Renal cortex interstitium (tissue), 11 donors: ENCODE measurements at regions not wholly inside any gene's neighbourhood (a gene's known extent, or its start where the extent isn't known, plus 50 kb on each side); places are given as distances from the start of the nearest gene placed in this dataset.

Experiments
- DNase-seq, 11 donors: peaks; one replicate each; pipeline ENCODE4 v3.0.0-alpha.2; 2013; ENCODE audit warnings: low read depth in 9 of 11, low spot score in 4 of 11; ENCODE audit errors: extremely low read depth in 1 of 11

DNA sequence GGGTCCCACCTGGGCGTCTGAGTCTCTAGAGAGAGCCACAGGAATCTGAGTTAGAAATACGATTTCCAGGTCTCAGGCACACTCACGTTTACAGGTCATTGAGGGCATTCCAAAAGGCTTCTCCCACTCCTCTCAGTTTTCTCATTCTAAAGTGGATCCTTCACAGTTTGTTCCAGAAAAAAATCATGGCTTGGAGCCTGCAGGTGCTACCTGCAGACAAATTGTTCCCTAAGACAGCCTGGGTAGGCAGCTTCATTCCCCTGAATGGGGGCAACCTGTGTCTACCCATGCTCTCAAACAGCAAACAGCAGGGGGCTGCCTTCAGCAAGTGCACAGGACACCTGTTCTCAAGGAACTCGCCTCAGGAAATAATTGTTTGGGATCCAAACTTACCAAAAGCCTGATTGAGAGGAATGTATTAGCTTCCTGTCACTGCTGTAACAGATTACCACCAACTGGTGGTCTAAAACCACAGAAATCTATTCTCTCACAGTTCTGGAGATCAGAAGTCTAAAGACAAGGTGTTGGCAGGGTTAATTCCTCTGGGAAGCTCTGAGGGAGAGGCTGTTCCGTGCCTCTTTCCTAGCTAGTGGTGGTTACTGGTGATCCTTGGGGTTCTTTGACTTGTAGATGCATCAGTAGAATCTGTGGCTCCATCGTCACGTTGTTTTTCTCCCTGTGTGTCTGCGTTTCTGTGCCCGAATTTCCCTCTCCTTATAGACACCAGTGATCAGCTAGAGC is 117.2 kb downstream of the RAB11FIP2 start:
- DNase-seq: no peak

DNA sequence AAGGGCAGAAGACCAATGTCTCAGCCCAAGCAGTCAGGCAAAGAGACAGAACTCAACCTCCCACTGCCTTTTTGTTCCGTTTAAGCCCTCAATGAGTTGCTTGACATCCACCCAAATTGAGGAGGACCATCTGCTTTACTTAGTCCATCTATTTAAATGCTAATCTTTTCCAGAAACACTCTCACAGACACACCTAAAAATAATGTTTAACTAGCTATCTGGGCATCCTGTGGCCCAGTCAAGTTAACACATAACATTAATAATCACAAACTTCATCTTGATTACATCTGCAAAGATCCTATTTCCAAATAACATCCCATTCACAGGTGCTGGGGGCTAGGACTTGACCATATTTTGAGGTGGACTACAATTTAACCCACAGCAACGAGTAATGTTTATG is 115.7 kb downstream of the RAB11FIP2 start:
- no peak for DNase-seq

DNA sequence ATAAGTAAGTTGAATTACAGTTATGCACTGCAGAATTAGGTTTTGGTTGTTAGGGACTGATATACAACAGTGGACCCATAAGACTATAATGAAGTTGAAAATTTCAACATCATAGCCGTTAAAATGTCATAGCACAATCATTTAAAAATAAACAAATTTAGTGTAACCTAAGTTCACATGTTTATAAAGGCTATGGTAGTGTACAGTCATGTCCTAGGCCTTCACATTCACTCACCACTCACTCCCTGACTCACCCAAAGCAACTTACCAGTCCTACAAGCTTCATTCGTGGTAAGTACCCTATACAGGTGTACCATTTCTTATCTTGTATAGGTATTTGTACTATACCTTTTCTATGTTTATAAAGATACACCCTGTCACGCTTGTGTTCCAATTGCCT is 113.7 kb downstream of the RAB11FIP2 start:
- no peak for DNase-seq

DNA sequence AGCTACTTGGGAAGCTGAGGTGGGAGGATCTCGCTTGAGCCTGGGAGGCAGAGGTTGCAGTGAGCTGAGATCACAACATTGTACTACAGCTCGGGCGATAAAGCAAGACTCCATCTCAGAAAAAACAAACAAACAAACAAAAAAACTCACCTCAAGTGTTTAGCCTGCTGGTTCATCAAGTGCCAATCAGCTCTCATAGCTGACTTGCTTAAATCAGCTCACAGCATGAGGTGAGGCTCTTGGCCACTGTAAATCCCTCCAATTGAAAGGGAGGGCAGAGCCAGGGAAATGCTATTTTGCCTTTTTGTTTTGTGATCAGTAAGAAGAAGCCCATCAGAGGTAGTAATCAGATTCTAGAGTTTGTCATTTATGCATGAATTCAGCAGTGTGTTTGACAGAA is 112.3 kb downstream of the RAB11FIP2 start:
- no peak for DNase-seq

DNA sequence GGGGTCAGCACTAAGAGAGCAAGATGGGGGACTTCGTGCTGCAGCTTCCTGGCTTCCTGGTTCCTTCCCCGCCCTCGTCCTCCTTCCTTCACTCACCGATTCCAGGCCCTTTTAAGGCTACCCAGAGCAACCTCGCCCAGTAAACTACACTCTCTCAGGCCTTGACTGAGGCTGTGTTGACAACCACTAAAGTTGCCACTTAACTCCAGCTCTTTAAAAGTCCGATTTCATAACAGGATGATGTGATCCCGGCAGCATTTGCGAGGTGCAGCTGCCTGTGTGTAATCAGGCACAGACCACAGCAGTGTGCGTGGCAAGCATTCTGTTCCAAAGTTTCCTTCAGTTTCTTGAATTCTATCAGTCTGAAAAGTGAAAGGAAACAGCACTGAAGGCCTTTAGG is 110.6 kb downstream of the RAB11FIP2 start:
- no peak for DNase-seq

DNA sequence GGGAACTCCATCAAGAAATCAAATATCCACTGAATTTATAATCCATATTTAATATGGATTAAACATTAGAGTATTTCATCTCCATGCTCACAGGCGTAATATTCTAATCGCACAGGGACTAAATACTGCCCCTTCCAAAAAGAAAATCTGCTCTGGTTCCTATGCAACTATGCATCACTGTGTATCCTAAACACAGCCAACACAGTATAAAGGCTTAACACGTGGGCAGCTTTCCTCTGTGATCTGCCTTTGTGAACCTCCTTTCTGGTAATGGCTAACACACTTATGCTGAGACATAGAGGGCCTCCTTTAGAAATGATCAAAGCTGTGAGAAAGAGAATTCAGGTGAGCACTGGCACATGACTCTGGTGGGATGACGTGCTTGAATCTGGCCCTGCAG is 110.2 kb downstream of the RAB11FIP2 start:
- DNase-seq: no peak

DNA sequence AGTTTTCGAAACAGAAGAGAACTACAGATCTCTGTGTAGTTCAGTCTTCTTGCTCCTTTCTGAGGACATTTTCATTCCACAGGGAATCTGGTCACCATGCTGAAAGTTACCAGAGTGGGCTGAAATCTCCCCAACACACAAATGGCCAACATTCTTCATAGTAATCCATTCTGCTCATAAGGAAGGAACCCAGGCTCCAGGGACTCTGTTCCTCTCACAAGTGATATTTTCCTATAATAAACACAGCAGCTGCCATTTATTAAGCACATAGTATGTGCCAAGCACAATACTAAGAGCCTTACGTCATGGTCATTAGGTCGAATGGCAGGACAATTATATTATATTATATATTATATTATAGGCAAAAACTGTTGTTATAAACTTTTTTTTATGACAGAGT is 109.8 kb downstream of the RAB11FIP2 start:
- no peak for DNase-seq

DNA sequence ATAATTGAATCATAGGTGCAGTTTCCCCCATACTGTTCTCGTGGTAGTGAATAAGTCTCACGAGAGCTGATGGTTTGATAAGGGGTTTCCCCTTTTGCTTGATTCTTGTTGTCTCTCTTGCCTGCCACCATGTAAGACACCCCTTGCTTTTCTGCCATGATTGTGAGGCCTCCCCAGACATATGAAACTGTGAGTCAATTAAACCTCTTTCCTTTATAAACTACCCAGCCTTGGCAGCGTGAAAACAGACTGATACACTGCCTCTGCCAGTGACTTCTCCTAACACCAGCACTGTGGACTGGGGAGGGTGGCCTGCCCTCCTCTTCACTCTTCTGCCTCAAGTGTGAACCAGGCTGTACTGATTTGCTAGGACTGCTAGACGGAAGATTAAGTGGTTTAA is 108.6 kb downstream of the RAB11FIP2 start:
- DNase-seq: no peak

DNA sequence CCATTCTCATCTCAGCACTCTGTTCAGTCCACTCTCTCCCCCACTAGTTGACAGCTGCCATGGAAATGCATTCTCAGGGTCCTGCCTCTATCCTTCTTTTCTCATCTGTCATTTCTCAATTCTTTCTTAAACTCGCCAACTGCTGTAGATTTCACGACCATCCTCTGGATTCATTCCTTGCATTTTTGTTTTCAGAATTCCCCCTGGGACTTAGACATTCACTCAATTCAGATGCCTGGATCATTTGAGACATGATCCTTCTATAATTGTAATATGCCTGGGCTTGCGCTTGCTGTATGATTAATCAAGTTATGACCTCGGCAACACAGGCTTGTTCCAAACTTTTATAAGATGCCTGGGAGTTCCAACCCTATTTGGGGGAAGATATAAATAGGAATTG is 104.5 kb downstream of the RAB11FIP2 start:
- no peak for DNase-seq

DNA sequence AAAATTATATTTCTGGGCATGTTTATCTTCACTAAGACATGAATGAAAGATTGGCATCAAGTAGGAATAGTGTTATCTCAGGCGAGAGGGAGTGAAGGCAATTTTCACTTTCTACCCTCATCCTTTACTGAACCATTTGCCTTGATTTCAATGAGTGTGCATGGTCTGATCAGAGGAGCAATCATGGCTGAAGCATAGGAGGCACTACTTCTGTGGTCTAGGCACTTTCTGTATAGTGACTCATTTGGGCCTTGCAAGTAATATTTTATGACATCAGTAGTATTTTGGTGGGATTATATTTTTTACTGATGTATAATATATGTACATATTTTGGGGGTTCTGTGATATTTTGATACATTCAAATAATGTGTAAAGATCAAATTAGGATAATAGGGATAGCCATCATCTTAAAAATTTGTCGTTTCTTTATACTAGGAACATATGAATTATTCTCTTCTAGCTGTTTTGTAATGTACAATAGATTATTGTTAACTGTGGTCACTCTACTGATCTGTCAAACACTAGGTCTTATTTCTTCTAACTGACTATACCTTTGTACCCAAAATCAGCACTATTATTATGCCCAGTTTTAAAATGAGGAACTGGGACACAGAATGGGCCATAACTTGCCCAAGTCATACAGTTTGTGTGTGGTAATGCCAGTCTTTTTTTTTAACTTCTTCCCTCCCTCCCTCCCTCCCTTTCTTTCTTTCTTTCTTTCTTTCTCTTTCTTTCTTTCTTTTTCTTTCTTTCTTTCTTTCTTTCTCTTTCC is 101.9 kb downstream of the RAB11FIP2 start:
- DNase-seq: no peak

DNA sequence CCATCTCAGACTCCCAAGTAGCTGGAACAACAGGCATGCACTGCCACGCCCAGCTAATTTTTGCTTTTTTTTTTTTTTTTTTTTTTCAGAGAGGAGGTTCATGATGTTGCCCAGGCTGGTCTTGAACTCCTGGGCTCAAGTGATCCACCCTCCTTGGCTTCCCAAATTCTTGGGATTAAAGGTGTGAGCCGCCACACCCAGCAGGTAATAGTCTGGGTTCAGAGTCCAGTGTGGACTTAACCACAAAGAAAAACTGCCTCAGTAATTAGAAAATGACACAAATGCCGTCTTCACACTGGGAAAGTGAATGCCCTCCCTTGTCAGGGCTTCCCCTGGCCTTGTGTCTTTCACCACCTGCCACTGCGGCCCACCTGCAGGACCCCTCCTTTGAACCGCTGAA is 101.1 kb downstream of the RAB11FIP2 start:
- DNase-seq: no peak

DNA sequence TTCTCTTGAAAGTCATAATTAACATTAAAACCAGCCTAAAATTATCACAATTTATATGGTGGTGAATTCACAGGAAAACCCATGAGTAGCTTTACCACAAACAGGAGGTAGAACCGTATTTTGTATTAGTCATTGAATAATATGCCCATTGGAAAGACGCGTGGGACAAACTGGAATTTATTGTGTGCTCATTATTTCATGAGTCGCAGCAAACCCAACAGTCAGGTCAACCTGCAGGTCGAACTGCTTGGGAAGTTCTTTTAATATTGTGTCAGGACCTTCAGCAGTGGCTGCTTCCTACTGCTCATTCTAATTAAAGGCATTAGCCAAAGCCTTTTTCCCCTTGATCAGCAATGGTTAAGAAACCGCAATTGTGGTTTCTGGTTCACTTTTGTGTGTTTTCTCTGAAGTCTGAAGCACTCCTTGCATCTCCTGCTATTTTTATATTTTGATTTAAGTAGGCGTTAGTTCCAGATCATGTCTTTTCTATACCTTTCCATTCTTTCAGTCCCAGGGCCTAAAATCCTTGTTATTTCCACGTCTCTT is 100.1 kb downstream of the RAB11FIP2 start:
- no peak for DNase-seq

DNA sequence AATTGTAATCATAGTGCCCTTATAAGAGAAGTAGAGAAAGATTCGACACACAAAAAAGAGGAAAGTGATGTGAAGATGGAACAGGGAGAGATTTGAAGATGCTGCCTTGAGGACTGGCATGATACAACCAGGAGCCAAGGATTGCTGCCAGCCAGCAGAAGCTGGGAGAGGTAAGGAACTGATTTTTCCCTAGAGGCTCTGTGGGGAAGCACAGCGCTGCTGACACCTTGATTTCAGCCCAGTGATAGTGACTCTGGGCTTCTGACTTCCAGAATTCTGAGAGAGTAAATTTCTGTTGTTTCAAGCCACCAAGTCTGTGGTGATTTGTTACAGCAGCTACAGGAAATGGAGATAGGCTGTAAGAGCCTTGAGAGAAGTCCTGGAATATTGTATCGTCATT is 98.2 kb downstream of the RAB11FIP2 start:
- no peak for DNase-seq

DNA sequence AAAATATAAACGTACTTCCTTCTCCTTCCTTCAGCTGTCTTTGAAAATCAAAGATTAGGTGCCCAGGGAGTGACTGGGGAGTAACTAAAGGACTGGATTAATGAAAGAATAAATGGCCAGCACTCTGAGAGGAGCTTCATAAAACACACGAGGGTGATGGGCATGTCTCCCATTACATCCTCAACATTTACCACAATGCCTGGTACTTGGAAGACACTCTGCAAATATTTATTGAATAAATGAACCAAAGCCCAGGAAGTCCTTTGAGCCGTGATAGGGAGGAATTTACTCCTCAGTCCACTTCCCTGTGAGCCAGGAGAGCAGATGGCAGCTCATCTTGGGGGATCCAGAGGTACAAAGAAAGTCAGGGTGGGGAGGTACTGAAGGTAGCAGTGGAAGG is 96.3 kb downstream of the RAB11FIP2 start:
- no peak for DNase-seq
